H1 (cell line): ENCODE measurements at regions not wholly inside any gene's neighbourhood (a gene's known extent, or its start where the extent isn't known, plus 50 kb on each side); places are given as distances from the start of the nearest gene placed in this dataset.

ENCODE experiments used
- CREB1 ChIP-seq: IDR thresholded peaks from 2 replicates; pipeline ENCODE4 v1.6.1; 2012; ENCODE audit warnings: inconsistent platforms
- CTBP2 ChIP-seq: IDR thresholded peaks from 2 replicates; pipeline ENCODE4 v1.7.0; 2011; ENCODE audit warnings: borderline replicate concordance, mild to moderate bottlenecking, moderate library complexity, mixed read lengths, low read length; ENCODE audit not compliant: insufficient read depth, insufficient read length
- KDM1A ChIP-seq: fragments of 200-600, 300-600 bp; sonication (generic); IDR thresholded peaks from 2 replicates; pipeline ENCODE4 v1.7.1; 2016; ENCODE audit warnings: mild to moderate bottlenecking, low read length, borderline replicate concordance
- KDM5A ChIP-seq: fragments of 200-600 bp; IDR thresholded peaks from 2 replicates; pipeline ENCODE4 v1.7.1; 2012; ENCODE audit warnings: mild to moderate bottlenecking, low read length, inconsistent platforms, mixed read lengths
- NRF1 ChIP-seq: IDR thresholded peaks from 2 replicates; pipeline ENCODE4 v1.6.1; 2011; ENCODE audit warnings: mild to moderate bottlenecking, low read depth, low read length, improper control_type of control experiment
- RAD21 ChIP-seq, 2 experiments: IDR thresholded peaks in 1 of 2; conservative IDR thresholded peaks in 1 of 2; 2 replicates each; pipeline ENCODE4 v1.6.1; 2011; ENCODE audit warnings: low read depth in 2 of 2, low read length in 2 of 2, improper control_type of control experiment in 1 of 2, inconsistent platforms in 1 of 2, mild to moderate bottlenecking in 1 of 2, moderate library complexity in 1 of 2
- RXRA ChIP-seq: IDR thresholded peaks from 2 replicates; pipeline ENCODE4 v1.6.1; 2011; ENCODE audit warnings: low read depth, mild to moderate bottlenecking, low read length, moderate library complexity; ENCODE audit not compliant: insufficient read depth
- SP1 ChIP-seq: IDR thresholded peaks from 2 replicates; pipeline ENCODE4 v1.6.1; 2011; ENCODE audit warnings: low read depth, low read length
- YY1 ChIP-seq: IDR thresholded peaks from 2 replicates; pipeline ENCODE4 v1.6.1; 2011; ENCODE audit warnings: low read depth, mild to moderate bottlenecking, low read length
- TF ChIP-seq, protein P1 (sequence below): fragments of 300-600 bp; sonication (generic); IDR thresholded peaks from 2 replicates; pipeline ENCODE4 v1.7.1; 2012; ENCODE audit warnings: low read length, moderate library complexity, mild to moderate bottlenecking, inconsistent platforms; ENCODE audit not compliant: insufficient replicate concordance

DNA sequence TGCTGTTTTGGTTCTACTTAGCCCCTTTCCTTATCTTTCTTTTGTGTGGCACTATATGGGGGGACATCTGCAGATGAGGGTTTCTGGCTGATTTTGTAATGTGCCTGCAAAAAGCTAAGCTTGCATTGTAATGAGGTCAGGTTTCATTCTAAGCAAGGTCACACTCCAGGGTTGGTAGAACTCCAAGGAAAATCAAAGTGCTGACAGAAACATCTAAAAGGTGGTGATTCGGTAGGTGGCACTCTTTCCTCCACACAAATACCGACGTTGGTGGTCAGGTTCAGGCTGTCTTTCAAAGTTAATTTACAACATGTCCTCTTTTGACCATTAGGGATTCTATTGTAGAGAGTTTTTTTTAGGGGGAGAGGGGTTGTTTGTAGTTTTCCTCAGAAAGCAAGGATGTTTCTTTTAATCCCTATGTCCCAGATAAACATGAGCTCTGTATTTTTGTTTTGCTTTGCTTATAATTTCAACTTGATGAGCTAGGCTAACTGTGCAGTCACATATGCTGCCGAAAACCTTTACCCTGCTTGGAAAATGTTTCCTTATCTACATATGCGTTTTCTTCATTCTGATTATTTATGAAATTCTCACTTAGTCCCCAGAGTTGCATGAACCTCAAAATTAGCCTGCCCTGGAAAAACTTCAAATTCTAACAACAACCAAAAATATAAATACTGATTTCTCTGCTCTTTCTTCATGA lies 434.2 kb downstream of the PPARGC1A start (continued):
- TF ChIP-seq, protein P1, sequence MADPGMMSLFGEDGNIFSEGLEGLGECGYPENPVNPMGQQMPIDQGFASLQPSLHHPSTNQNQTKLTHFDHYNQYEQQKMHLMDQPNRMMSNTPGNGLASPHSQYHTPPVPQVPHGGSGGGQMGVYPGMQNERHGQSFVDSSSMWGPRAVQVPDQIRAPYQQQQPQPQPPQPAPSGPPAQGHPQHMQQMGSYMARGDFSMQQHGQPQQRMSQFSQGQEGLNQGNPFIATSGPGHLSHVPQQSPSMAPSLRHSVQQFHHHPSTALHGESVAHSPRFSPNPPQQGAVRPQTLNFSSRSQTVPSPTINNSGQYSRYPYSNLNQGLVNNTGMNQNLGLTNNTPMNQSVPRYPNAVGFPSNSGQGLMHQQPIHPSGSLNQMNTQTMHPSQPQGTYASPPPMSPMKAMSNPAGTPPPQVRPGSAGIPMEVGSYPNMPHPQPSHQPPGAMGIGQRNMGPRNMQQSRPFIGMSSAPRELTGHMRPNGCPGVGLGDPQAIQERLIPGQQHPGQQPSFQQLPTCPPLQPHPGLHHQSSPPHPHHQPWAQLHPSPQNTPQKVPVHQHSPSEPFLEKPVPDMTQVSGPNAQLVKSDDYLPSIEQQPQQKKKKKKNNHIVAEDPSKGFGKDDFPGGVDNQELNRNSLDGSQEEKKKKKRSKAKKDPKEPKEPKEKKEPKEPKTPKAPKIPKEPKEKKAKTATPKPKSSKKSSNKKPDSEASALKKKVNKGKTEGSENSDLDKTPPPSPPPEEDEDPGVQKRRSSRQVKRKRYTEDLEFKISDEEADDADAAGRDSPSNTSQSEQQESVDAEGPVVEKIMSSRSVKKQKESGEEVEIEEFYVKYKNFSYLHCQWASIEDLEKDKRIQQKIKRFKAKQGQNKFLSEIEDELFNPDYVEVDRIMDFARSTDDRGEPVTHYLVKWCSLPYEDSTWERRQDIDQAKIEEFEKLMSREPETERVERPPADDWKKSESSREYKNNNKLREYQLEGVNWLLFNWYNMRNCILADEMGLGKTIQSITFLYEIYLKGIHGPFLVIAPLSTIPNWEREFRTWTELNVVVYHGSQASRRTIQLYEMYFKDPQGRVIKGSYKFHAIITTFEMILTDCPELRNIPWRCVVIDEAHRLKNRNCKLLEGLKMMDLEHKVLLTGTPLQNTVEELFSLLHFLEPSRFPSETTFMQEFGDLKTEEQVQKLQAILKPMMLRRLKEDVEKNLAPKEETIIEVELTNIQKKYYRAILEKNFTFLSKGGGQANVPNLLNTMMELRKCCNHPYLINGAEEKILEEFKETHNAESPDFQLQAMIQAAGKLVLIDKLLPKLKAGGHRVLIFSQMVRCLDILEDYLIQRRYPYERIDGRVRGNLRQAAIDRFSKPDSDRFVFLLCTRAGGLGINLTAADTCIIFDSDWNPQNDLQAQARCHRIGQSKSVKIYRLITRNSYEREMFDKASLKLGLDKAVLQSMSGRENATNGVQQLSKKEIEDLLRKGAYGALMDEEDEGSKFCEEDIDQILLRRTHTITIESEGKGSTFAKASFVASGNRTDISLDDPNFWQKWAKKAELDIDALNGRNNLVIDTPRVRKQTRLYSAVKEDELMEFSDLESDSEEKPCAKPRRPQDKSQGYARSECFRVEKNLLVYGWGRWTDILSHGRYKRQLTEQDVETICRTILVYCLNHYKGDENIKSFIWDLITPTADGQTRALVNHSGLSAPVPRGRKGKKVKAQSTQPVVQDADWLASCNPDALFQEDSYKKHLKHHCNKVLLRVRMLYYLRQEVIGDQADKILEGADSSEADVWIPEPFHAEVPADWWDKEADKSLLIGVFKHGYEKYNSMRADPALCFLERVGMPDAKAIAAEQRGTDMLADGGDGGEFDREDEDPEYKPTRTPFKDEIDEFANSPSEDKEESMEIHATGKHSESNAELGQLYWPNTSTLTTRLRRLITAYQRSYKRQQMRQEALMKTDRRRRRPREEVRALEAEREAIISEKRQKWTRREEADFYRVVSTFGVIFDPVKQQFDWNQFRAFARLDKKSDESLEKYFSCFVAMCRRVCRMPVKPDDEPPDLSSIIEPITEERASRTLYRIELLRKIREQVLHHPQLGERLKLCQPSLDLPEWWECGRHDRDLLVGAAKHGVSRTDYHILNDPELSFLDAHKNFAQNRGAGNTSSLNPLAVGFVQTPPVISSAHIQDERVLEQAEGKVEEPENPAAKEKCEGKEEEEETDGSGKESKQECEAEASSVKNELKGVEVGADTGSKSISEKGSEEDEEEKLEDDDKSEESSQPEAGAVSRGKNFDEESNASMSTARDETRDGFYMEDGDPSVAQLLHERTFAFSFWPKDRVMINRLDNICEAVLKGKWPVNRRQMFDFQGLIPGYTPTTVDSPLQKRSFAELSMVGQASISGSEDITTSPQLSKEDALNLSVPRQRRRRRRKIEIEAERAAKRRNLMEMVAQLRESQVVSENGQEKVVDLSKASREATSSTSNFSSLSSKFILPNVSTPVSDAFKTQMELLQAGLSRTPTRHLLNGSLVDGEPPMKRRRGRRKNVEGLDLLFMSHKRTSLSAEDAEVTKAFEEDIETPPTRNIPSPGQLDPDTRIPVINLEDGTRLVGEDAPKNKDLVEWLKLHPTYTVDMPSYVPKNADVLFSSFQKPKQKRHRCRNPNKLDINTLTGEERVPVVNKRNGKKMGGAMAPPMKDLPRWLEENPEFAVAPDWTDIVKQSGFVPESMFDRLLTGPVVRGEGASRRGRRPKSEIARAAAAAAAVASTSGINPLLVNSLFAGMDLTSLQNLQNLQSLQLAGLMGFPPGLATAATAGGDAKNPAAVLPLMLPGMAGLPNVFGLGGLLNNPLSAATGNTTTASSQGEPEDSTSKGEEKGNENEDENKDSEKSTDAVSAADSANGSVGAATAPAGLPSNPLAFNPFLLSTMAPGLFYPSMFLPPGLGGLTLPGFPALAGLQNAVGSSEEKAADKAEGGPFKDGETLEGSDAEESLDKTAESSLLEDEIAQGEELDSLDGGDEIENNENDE, result no peak
- TF ChIP-seq CTBP2, result no peak
- no peak for TF ChIP-seq SP1
- no peak for TF ChIP-seq KDM5A
- 0 out of 2 replicates have a peak, but pooled peaks have one; percentile 11 for TF ChIP-seq CREB1
- no peak for TF ChIP-seq KDM1A
- peak; percentile 66 to 78 for TF ChIP-seq RAD21 (IDR thresholded peaks at IDR 0.05 in 1 of 2, conservative IDR thresholded peaks at IDR 0.05 in 1 of 2; ENCODE audit: low read depth in 2 of 2, low read length in 2 of 2)
- TF ChIP-seq RXRA, result no peak
- TF ChIP-seq YY1, result peak; percentile 31; the same call in 1 of the 2 replicates
- no peak for TF ChIP-seq NRF1
